H9 (cell line): ENCODE measurements at regions not wholly inside any gene's neighbourhood (a gene's known extent, or its start where the extent isn't known, plus 50 kb on each side); places are given as distances from the start of the nearest gene placed in this dataset.

Source experiments
- DNase-seq: peaks from one replicate; pipeline ENCODE4 v3.0.0-alpha.2; 2017
- H2AFZ ChIP-seq: one replicate; pipeline ENCODE4 v1.6.1; 2013; ENCODE audit warnings: mild to moderate bottlenecking, low read length, control low read depth, moderate library complexity
- H2AK5ac ChIP-seq: 2 replicates; pipeline ENCODE4 v1.6.1; 2013; ENCODE audit warnings: low read length, control low read depth, mixed read lengths; ENCODE audit not compliant: insufficient read length
- H2BK120ac ChIP-seq: one replicate; pipeline ENCODE4 v1.6.1; 2013; ENCODE audit warnings: low read depth, mild to moderate bottlenecking, low read length, control low read depth, inconsistent platforms; ENCODE audit not compliant: poor library complexity, severe bottlenecking
- H2BK12ac ChIP-seq: 2 replicates; pipeline ENCODE4 v1.6.1; 2013; ENCODE audit warnings: low read length, control low read depth, mixed read lengths, low read depth; ENCODE audit not compliant: insufficient read length
- H2BK15ac ChIP-seq: 2 replicates; pipeline ENCODE4 v1.6.1; 2013; ENCODE audit warnings: low read depth, low read length, control low read depth
- H2BK20ac ChIP-seq: one replicate; pipeline ENCODE4 v1.6.1; 2013; ENCODE audit warnings: low read depth, mild to moderate bottlenecking, low read length, control low read depth, inconsistent platforms; ENCODE audit not compliant: poor library complexity, severe bottlenecking
- H2BK5ac ChIP-seq: 2 replicates; pipeline ENCODE4 v1.6.1; 2013; ENCODE audit warnings: low read length, control low read depth, mixed read lengths; ENCODE audit not compliant: insufficient read length
- H3K14ac ChIP-seq: 2 replicates; pipeline ENCODE4 v1.6.1; 2013; ENCODE audit warnings: low read length, control low read depth; ENCODE audit not compliant: insufficient read depth
- H3K18ac ChIP-seq: 2 replicates; pipeline ENCODE4 v1.6.1; 2013; ENCODE audit warnings: low read depth, mild to moderate bottlenecking, mixed read lengths, low read length, control low read depth; ENCODE audit not compliant: insufficient read length
- H3K23ac ChIP-seq: 2 replicates; pipeline ENCODE4 v1.6.1; 2013; ENCODE audit warnings: low read length, control low read depth, mixed read lengths, low read depth; ENCODE audit not compliant: insufficient read length
- H3K23me2 ChIP-seq: 2 replicates; pipeline ENCODE4 v1.6.1; 2013; ENCODE audit warnings: low read depth, mild to moderate bottlenecking, mixed read lengths, low read length, control low read depth; ENCODE audit not compliant: insufficient read length, poor library complexity, severe bottlenecking
- H3K27ac ChIP-seq: 2 replicates; pipeline ENCODE4 v1.5.1; 2013; ENCODE audit warnings: low read length, control low read depth, mixed read lengths, low read depth; ENCODE audit not compliant: insufficient read length
- H3K27me3 ChIP-seq: 2 replicates; pipeline ENCODE4 v1.6.1; 2013; ENCODE audit warnings: low read length, control low read depth, inconsistent platforms; ENCODE audit not compliant: insufficient read depth
- H3K4ac ChIP-seq: 2 replicates; pipeline ENCODE4 v1.6.1; 2013; ENCODE audit warnings: low read depth, mild to moderate bottlenecking, control low read depth, inconsistent platforms, low read length, moderate library complexity
- H3K4me1 ChIP-seq: 2 replicates; pipeline ENCODE4 v1.6.1; 2013; ENCODE audit warnings: low read length, control low read depth, inconsistent platforms; ENCODE audit not compliant: insufficient read depth
- H3K4me2 ChIP-seq: 2 replicates; pipeline ENCODE4 v1.6.1; 2013; ENCODE audit warnings: low read length, control low read depth, mixed read lengths; ENCODE audit not compliant: insufficient read length, insufficient read depth
- H3K56ac ChIP-seq: 2 replicates; pipeline ENCODE4 v1.6.1; 2013; ENCODE audit warnings: low read depth, mild to moderate bottlenecking, mixed read lengths, low read length, control low read depth; ENCODE audit not compliant: insufficient read length
- H3K79me1 ChIP-seq: 2 replicates; pipeline ENCODE4 v1.6.1; 2013; ENCODE audit warnings: low read depth, mild to moderate bottlenecking, moderate library complexity, low read length, control low read depth, inconsistent platforms; ENCODE audit not compliant: insufficient read depth, poor library complexity, severe bottlenecking
- H3K79me2 ChIP-seq: 2 replicates; pipeline ENCODE4 v1.6.1; 2013; ENCODE audit warnings: low read length, control low read depth, inconsistent platforms; ENCODE audit not compliant: insufficient read depth
- H3K9ac ChIP-seq: 2 replicates; pipeline ENCODE4 v1.6.1; 2013; ENCODE audit warnings: low read length, control low read depth, mixed read lengths; ENCODE audit not compliant: insufficient read length; ENCODE audit errors: extremely low read depth
- H3K9me3 ChIP-seq: one replicate; pipeline ENCODE4 v1.6.1; 2013; ENCODE audit warnings: low read depth, low read length, inconsistent platforms; ENCODE audit not compliant: control insufficient read depth
- H3T11ph ChIP-seq: one replicate; pipeline ENCODE4 v1.6.1; 2013; ENCODE audit warnings: mild to moderate bottlenecking, low read length, control low read depth, inconsistent platforms
- H4K20me1 ChIP-seq: one replicate; pipeline ENCODE4 v1.6.1; 2013; ENCODE audit not compliant: control insufficient read depth, insufficient read length, insufficient read depth
- H4K5ac ChIP-seq: 2 replicates; pipeline ENCODE4 v1.6.1; 2013; ENCODE audit warnings: low read depth, mild to moderate bottlenecking, mixed read lengths, low read length, control low read depth; ENCODE audit not compliant: insufficient read length
- H4K8ac ChIP-seq: replicated peaks from 2 replicates; pipeline ENCODE4 v1.6.1; 2013; ENCODE audit warnings: low read length, control low read depth, mixed read lengths, low read depth; ENCODE audit not compliant: insufficient read length
- H4K91ac ChIP-seq: 2 replicates; pipeline ENCODE4 v1.6.1; 2013; ENCODE audit warnings: low read depth, mild to moderate bottlenecking, moderate library complexity, mixed read lengths, low read length, control low read depth; ENCODE audit not compliant: insufficient read length
- H3K27ac Mint-ChIP-seq, 3 experiments: 2 replicates in 2 of 3; 3 replicates in 1 of 3; pipeline ENCODE4 v1.8.0; 2020 to 2021; ENCODE audit warnings: mixed read lengths in 3 of 3, mild to moderate bottlenecking in 1 of 3, moderate library complexity in 1 of 3
- H3K27me3 Mint-ChIP-seq: 2 replicates; pipeline ENCODE4 v1.8.0; 2021; ENCODE audit warnings: low read depth, mild to moderate bottlenecking, moderate library complexity, mixed read lengths
- H3K36me3 Mint-ChIP-seq, 3 experiments: 2 replicates in 2 of 3; 3 replicates in 1 of 3; pipeline ENCODE4 v1.8.0; 2020 to 2021; ENCODE audit warnings: low read depth in 3 of 3, mixed read lengths in 3 of 3; ENCODE audit not compliant: insufficient read depth in 1 of 3
- H3K4me1 Mint-ChIP-seq, 2 experiments: 2 replicates each; pipeline ENCODE4 v1.8.0; 2020; ENCODE audit warnings: mixed read lengths in 2 of 2
- H3K4me3 Mint-ChIP-seq, 2 experiments: 2 replicates in 1 of 2; 3 replicates in 1 of 2; pipeline ENCODE4 v1.8.0; 2020 to 2021; ENCODE audit warnings: mild to moderate bottlenecking in 2 of 2, mixed read lengths in 2 of 2, moderate library complexity in 1 of 2
- H3K9me3 Mint-ChIP-seq, 2 experiments: 2 replicates in 1 of 2; 3 replicates in 1 of 2; pipeline ENCODE4 v1.8.0; 2020; ENCODE audit warnings: mild to moderate bottlenecking in 2 of 2, mixed read lengths in 2 of 2, moderate library complexity in 1 of 2
- WGBS: extraction: QIAGEN DNeasy Blood & Tissue Kit; methylation state at CpG from one replicate; pipeline ENCODE4 v1.1.7; 2013; ENCODE audit warnings: missing lambda C conversion rate, low lambda C conversion rate, mixed read lengths; ENCODE audit not compliant: insufficient read length; ENCODE audit errors: extremely low coverage; 5-methylcytosine and 5-hydroxymethylcytosine counted together
- TF ChIP-seq, protein P1 (sequence below): fragments of 200-600 bp; sonication (generic); conservative IDR thresholded peaks from 3 replicates; pipeline ENCODE4 v1.8.0; 2021; ENCODE audit warnings: antibody characterized with exemption, mild to moderate bottlenecking

GRCh38 chr5:86971034-86971571, 296.6 kb upstream of the RASA1 start:
- H3K27ac Mint-ChIP-seq = no peak overlapping the region
- no peak overlapping the region for H3K4me3 Mint-ChIP-seq
- Histone ChIP-seq H3K18ac (no peak overlapping the region), H3K79me1 (no peaks in the 10 kb centered on the region), H3K79me2 (no peaks in the 10 kb centered on the region), H3K9ac (no peak overlapping the region), H3K56ac (no peak overlapping the region), H3K4ac (no peak overlapping the region), H2AFZ (no peak overlapping the region), H3K27me3 (no peaks in the 10 kb centered on the region), H2BK15ac (no peak overlapping the region), H3K23ac (no peak overlapping the region), H3T11ph (no peak overlapping the region), H3K4me2 (no peak overlapping the region), H3K14ac (no peak overlapping the region), H3K23me2 (no peaks in the 10 kb centered on the region), H2BK120ac (no peak overlapping the region), H3K4me1 (no peaks in the 10 kb centered on the region), H4K91ac (no peak overlapping the region), H2BK5ac (no peak overlapping the region), H2BK20ac (no peak overlapping the region), H3K9me3 (no peaks in the 10 kb centered on the region), H2AK5ac (no peak overlapping the region), H3K27ac (no peak overlapping the region), H4K5ac (no peak overlapping the region), H4K20me1 (no peaks in the 10 kb centered on the region), H4K8ac (no peak overlapping the region), H2BK12ac (no peak overlapping the region)
- no peaks in the 10 kb centered on the region for H3K27me3 Mint-ChIP-seq
- H3K4me1 Mint-ChIP-seq = peaks cover 0 to 5% of the 10 kb centered on the region in 2 experiments; a peak in 2 of 4 replicates
- WGBS = no CpG with 5 or more reads among the region's 4 CpGs
- no peaks in the 10 kb centered on the region for H3K9me3 Mint-ChIP-seq
- DNase-seq = no peak
- H3K36me3 Mint-ChIP-seq = no peaks in the 10 kb centered on the region
- TF ChIP-seq, protein P1, sequence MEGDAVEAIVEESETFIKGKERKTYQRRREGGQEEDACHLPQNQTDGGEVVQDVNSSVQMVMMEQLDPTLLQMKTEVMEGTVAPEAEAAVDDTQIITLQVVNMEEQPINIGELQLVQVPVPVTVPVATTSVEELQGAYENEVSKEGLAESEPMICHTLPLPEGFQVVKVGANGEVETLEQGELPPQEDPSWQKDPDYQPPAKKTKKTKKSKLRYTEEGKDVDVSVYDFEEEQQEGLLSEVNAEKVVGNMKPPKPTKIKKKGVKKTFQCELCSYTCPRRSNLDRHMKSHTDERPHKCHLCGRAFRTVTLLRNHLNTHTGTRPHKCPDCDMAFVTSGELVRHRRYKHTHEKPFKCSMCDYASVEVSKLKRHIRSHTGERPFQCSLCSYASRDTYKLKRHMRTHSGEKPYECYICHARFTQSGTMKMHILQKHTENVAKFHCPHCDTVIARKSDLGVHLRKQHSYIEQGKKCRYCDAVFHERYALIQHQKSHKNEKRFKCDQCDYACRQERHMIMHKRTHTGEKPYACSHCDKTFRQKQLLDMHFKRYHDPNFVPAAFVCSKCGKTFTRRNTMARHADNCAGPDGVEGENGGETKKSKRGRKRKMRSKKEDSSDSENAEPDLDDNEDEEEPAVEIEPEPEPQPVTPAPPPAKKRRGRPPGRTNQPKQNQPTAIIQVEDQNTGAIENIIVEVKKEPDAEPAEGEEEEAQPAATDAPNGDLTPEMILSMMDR = peak; percentile 31; the same call in 1 of the 3 replicates
